ENCODE measurements at regions not wholly inside any gene's neighbourhood (a gene's known extent, or its start where the extent isn't known, plus 50 kb on each side); places are given as distances from the start of the nearest gene placed in this dataset.

- Mint-ChIP-seq H3K27me3 (ENCODE audit: low read depth) (peaks cover 3% of the 10 kb centered on the region), H3K4me3 (no peak overlapping the region), H3K36me3 (ENCODE audit: low read depth) (no peaks in the 10 kb centered on the region), H3K9me3 (ENCODE audit: insufficient read depth) (no peaks in the 10 kb centered on the region), H3K4me1 (ENCODE audit: low read depth) (peaks cover 25% of the 10 kb centered on the region), H3K27ac (no peak overlapping the region)
- POLR2A ChIA-PET = no interaction called here
- ATAC-seq (peak; percentile 37), DNase-seq (no peak)
- CTCF ChIA-PET = interaction anchor here (0.8 to 2.0 kb wide), 4 partner anchors 10 to 74 kb away, joined by 3 to 7 read pairs (median 5); no protein-coding TSS in a partner anchor
These were observed 76.1 kb upstream of the ATXN1 start for GRCh38 chr6:16837217-16837972.

DNA sequence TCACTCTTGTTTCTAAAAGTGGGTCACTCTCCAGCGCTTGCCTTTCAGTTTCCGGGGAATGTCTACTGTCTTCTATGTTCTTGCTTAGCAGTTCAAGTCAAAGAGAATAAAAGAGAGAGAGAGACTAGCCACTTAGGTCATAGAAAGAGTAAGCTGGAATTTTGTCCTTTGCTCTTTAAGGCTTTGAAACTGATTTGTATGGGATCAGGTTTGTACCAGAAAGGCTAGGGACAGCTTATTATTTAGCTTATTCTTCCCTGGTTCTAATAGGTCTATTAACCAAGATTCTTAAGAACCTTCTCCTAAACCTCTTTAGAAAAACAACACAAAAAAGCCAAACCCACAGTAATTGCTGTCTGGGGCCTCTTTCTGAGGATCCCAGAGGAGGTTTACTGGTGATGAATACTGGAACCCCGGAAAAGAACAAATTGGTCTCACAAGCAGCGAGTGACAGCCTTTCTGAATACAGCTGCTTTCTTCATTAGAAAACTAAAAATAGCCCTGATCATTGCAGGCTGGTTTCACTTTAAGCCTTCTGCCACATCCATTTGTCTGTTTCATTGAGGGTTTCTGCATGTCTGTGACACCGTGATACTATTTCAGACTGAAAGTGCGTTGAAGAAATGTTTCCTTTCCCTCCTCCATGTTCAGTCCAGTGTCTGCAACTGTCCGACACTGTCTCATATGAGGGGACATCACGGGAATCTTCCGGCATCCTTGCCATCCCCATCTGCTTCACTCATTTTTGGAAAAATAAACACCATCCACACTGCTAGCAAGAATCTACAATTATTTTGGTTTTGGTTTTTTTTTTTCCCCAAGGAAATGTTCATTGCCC, 75.1 kb upstream of the ATXN1 start:
- peak overlapping the region; percentile 80 for H3K27ac Mint-ChIP-seq
- H3K27me3 Mint-ChIP-seq (ENCODE audit: low read depth) = peaks cover 9% of the 10 kb centered on the region
- H3K9me3 Mint-ChIP-seq (ENCODE audit: insufficient read depth) = no peaks in the 10 kb centered on the region
- ChIA-PET CTCF (interaction anchor here (1.0 to 2.2 kb wide), 5 partner anchors 9 to 73 kb away, joined by 3 to 7 read pairs (median 5); no protein-coding TSS in a partner anchor), POLR2A (no interaction called here)
- no peak for DNase-seq
- peak overlapping the region; percentile 55 for H3K4me3 Mint-ChIP-seq
- no peaks in the 10 kb centered on the region for H3K36me3 Mint-ChIP-seq (ENCODE audit: low read depth)
- ATAC-seq = no peak
- H3K4me1 Mint-ChIP-seq (ENCODE audit: low read depth) = peaks cover 25% of the 10 kb centered on the region

- H3K9me3 Mint-ChIP-seq (ENCODE audit: insufficient read depth) = no peaks in the 10 kb centered on the region
- peaks cover 25% of the 10 kb centered on the region for H3K4me1 Mint-ChIP-seq (ENCODE audit: low read depth)
- H3K27me3 Mint-ChIP-seq (ENCODE audit: low read depth) = peaks cover 6% of the 10 kb centered on the region
- CTCF ChIA-PET = interaction anchor here (2.1 kb wide), 1 partner anchor 131 kb away, joined by 6 read pairs; no protein-coding TSS in a partner anchor
- POLR2A ChIA-PET = no interaction called here
- no peak for DNase-seq
- no peaks in the 10 kb centered on the region for H3K36me3 Mint-ChIP-seq (ENCODE audit: low read depth)
- H3K4me3 Mint-ChIP-seq = no peak overlapping the region
- H3K27ac Mint-ChIP-seq = no peak overlapping the region
- no peak for ATAC-seq
These were observed 73.0 kb upstream of the ATXN1 start for GRCh38 chr6:16834242-16834641.

DNA sequence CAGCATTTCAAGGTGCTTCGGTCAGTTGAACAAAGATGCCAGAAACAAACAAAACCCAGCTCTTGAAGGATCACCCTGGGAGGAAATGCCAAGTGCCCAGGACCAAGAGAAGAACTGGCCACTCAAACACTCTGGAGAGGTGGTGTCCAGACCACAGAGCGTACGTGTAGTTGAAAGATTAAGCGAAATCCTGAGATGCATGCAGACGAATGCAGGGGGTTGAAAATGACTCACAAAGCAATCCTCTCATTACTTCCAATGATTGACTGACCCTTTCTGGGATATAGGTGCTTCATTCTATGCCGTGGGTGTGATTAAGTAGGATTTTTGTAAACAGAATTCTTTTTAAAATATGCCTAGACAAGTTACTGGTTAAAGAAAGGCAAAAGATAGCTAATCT, 71.5 kb upstream of the ATXN1 start:
- DNase-seq (no peak), ATAC-seq (no peak)
- Mint-ChIP-seq H3K4me1 (ENCODE audit: low read depth) (peaks cover 28% of the 10 kb centered on the region), H3K36me3 (ENCODE audit: low read depth) (no peaks in the 10 kb centered on the region), H3K27me3 (ENCODE audit: low read depth) (peaks cover 6% of the 10 kb centered on the region), H3K9me3 (ENCODE audit: insufficient read depth) (no peaks in the 10 kb centered on the region), H3K4me3 (no peak overlapping the region), H3K27ac (no peak overlapping the region)
- ChIA-PET POLR2A (no interaction called here), CTCF (interaction anchor here (1.1 to 2.1 kb wide), 2 partner anchors 64 to 132 kb away, joined by 3 to 6 read pairs; no protein-coding TSS in a partner anchor)

GRCh38 chr6:16832043-16832567, 70.8 kb upstream of the ATXN1 start:
- no peak overlapping the region for H3K27ac Mint-ChIP-seq
- ATAC-seq = no peak
- ChIA-PET CTCF (interaction anchor here (1.1 kb wide), 1 partner anchor 64 kb away, joined by 3 read pairs; no protein-coding TSS in a partner anchor), POLR2A (no interaction called here)
- peaks cover 28% of the 10 kb centered on the region for H3K4me1 Mint-ChIP-seq (ENCODE audit: low read depth)
- H3K36me3 Mint-ChIP-seq (ENCODE audit: low read depth) = no peaks in the 10 kb centered on the region
- no peak for DNase-seq
- H3K4me3 Mint-ChIP-seq = no peak overlapping the region
- peaks cover 6% of the 10 kb centered on the region for H3K27me3 Mint-ChIP-seq (ENCODE audit: low read depth)
- no peaks in the 10 kb centered on the region for H3K9me3 Mint-ChIP-seq (ENCODE audit: insufficient read depth)

DNA sequence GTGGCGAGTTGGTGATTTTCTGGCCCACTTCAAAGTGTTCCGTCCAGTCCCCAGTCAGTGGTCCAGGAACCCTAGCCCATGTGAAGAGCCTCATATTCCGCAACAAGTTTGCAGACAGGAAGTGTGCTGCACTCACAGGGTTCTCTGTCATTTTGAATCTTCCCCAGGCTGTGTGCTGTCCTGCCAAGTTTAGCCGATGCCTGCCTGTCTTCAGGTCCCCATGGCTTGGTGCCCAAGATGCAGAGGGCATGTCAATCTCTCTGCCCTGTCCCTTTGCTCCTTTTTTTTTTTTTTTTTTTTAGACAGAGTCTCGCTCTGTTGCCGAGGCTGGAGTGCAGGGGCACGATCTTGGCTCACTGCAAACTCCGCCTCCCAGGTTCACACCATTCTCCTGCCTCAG, 69.9 kb upstream of the ATXN1 start:
- H3K36me3 Mint-ChIP-seq (ENCODE audit: low read depth) = no peaks in the 10 kb centered on the region
- no peak overlapping the region for H3K4me3 Mint-ChIP-seq
- peaks cover 21% of the 10 kb centered on the region for H3K4me1 Mint-ChIP-seq (ENCODE audit: low read depth)
- no peaks in the 10 kb centered on the region for H3K9me3 Mint-ChIP-seq (ENCODE audit: insufficient read depth)
- H3K27ac Mint-ChIP-seq = no peak overlapping the region
- peaks cover 6% of the 10 kb centered on the region for H3K27me3 Mint-ChIP-seq (ENCODE audit: low read depth)
- ChIA-PET CTCF (no interaction called here), POLR2A (no interaction called here)
- DNase-seq (no peak), ATAC-seq (no peak)

DNA sequence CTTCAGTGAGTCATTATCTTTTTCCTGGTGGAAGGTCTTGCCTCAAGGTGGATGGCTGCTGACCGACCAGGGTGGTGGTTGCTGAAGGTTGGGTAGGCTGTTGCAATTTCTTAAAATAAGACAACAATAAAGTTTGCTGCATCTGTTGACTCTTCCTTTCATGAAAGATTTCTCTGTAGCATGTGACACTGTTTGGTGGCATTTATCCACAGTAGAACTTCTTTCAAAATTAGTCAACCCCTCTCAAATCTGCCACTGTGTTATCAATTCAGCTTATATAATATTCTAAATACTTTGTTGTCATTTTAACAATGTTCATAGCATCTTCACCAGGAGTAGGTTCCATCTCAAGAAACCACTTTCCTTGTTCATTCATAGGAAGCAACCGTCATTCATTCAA, 66.8 kb upstream of the ATXN1 start:
- Mint-ChIP-seq H3K36me3 (ENCODE audit: low read depth) (no peaks in the 10 kb centered on the region), H3K9me3 (ENCODE audit: insufficient read depth) (no peaks in the 10 kb centered on the region), H3K4me1 (ENCODE audit: low read depth) (peaks cover 18% of the 10 kb centered on the region), H3K27ac (no peak overlapping the region), H3K27me3 (ENCODE audit: low read depth) (peaks cover 10% of the 10 kb centered on the region), H3K4me3 (no peak overlapping the region)
- DNase-seq (no peak), ATAC-seq (no peak)
- ChIA-PET CTCF (interaction anchor here (1.6 kb wide), 1 partner anchor 9 kb away, joined by 5 read pairs; no protein-coding TSS in a partner anchor), POLR2A (no interaction called here)

DNA sequence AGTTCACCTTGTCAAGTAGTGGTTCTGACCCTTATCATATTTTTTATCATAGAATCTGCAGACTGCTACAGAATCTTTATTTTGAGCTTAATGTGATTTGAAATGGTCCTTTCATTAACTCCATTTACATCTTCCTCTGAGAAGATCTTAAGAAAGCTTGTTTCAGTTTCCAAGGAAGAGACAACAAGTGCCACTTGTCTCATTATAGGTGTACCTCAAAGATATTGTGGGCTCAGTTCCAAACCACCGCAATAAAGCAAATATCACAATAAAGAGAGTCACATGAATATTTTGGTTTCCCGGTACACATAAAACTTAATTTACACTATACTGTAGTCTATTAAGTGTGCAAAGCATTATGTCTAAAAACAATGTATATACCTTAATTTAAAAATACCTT, 66.4 kb upstream of the ATXN1 start:
- POLR2A ChIA-PET = no interaction called here
- Mint-ChIP-seq H3K36me3 (ENCODE audit: low read depth) (no peaks in the 10 kb centered on the region), H3K4me1 (ENCODE audit: low read depth) (peaks cover 18% of the 10 kb centered on the region), H3K27me3 (ENCODE audit: low read depth) (peaks cover 10% of the 10 kb centered on the region), H3K4me3 (no peak overlapping the region), H3K27ac (no peak overlapping the region), H3K9me3 (ENCODE audit: insufficient read depth) (no peaks in the 10 kb centered on the region)
- no peak for ATAC-seq
- no peak for DNase-seq
- CTCF ChIA-PET = interaction anchor here (0.8 to 1.6 kb wide), 2 partner anchors 9 to 57 kb away, joined by 3 to 5 read pairs; no protein-coding TSS in a partner anchor

DNA sequence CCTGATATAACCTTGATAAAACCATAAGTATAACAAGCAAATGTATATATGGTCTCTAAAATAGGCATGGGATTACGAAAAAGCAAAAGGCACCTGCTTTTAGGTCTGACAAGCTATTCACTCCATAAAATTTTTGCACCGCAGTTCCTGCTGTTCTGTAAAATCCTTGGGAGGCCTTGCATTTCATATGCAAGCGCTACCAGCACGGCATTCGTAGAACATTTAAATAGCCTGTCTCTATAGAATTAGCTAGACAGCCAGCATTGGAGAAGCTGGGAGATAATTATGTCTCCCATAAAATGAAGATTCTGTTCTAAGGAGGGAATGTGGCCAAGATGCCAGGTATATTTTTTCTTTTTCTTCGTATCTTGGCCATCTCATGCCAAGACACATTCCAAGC, 64.5 kb upstream of the ATXN1 start:
- ATAC-seq = no peak
- CTCF ChIA-PET = interaction anchor here (1.3 to 1.6 kb wide), 2 partner anchors 26 to 509 kb away, joined by 3 to 4 read pairs; no protein-coding TSS in a partner anchor

GRCh38 chr6:16824845-16825685, 63.8 kb upstream of the ATXN1 start:
- H3K4me1 Mint-ChIP-seq (ENCODE audit: low read depth) = peaks cover 18% of the 10 kb centered on the region
- H3K9me3 Mint-ChIP-seq (ENCODE audit: insufficient read depth) = no peaks in the 10 kb centered on the region
- no peak overlapping the region for H3K27ac Mint-ChIP-seq
- DNase-seq (no peak), ATAC-seq (no peak)
- no peaks in the 10 kb centered on the region for H3K36me3 Mint-ChIP-seq (ENCODE audit: low read depth)
- H3K27me3 Mint-ChIP-seq (ENCODE audit: low read depth) = peaks cover 16% of the 10 kb centered on the region
- no peak overlapping the region for H3K4me3 Mint-ChIP-seq
- CTCF ChIA-PET = interaction anchor here (1.3 to 1.6 kb wide), 2 partner anchors 25 to 509 kb away, joined by 3 to 4 read pairs; no protein-coding TSS in a partner anchor
- POLR2A ChIA-PET = no interaction called here

More for the DNA sequence above, 64.5 kb upstream of the ATXN1 start:
- Mint-ChIP-seq H3K27ac (no peak overlapping the region), H3K9me3 (ENCODE audit: insufficient read depth) (no peaks in the 10 kb centered on the region), H3K27me3 (ENCODE audit: low read depth) (peaks cover 9% of the 10 kb centered on the region), H3K4me1 (ENCODE audit: low read depth) (peaks cover 18% of the 10 kb centered on the region), H3K4me3 (no peak overlapping the region), H3K36me3 (ENCODE audit: low read depth) (no peaks in the 10 kb centered on the region)
- POLR2A ChIA-PET = no interaction called here
- DNase-seq = no peak

- DNase-seq = no peak
- H3K4me1 Mint-ChIP-seq (ENCODE audit: low read depth) = peaks cover 18% of the 10 kb centered on the region
- POLR2A ChIA-PET = no interaction called here
- no peaks in the 10 kb centered on the region for H3K9me3 Mint-ChIP-seq (ENCODE audit: insufficient read depth)
- peaks cover 23% of the 10 kb centered on the region for H3K27me3 Mint-ChIP-seq (ENCODE audit: low read depth)
- no peaks in the 10 kb centered on the region for H3K36me3 Mint-ChIP-seq (ENCODE audit: low read depth)
- ATAC-seq = no peak
- H3K27ac Mint-ChIP-seq = no peak overlapping the region
- CTCF ChIA-PET = no interaction called here
- H3K4me3 Mint-ChIP-seq = no peak overlapping the region
These were observed 62.6 kb upstream of the ATXN1 start for GRCh38 chr6:16823718-16824352.

Measured in activated CD8-positive, alpha-beta T cell treated with anti-CD3 and anti-CD28 coated beads, Interleukin-2, amount 10 ng/mL, durations not matched to agents 7 days and 5 days (primary cell).